PC-9 (cell line): ENCODE measurements at regions not wholly inside any gene's neighbourhood (a gene's known extent, or its start where the extent isn't known, plus 50 kb on each side); places are given as distances from the start of the nearest gene placed in this dataset.

Source experiments
- BruUV-seq: library from RNA; stranded (reverse); fragments of 400-500 nt; replicated peaks from 2 replicates; lab custom pipeline; 2021; lab: Mats Ljungman, UMichigan
- CTCF ChIA-PET: fragments of 300-600 bp; sonication (Branson Sonifier 250); formaldehyde crosslinking; loops from one replicate; lab custom pipeline; 2022; ENCODE audit warnings: antibody characterized with exemption; lab: Charles Lee
- POLR2A ChIA-PET: fragments of 300-600 bp; sonication (Branson Sonifier 250); formaldehyde crosslinking; loops from one replicate; lab custom pipeline; 2022; ENCODE audit warnings: antibody characterized with exemption; ENCODE audit not compliant: unreplicated experiment; lab: Charles Lee
- DNase-seq, 2 experiments: peaks; one replicate each; pipeline versions ENCODE4 v3.0.0 to v3.0.0-alpha.2; 2015 to 2022; ENCODE audit warnings: mixed read lengths in 1 of 2
- H2AFZ ChIP-seq: fragments of 200-600 bp; sonication (generic); 2 replicates; pipeline ENCODE4 v1.8.1; 2017; ENCODE audit warnings: antibody characterized with exemption
- H3F3A ChIP-seq: fragments of 200-600 bp; sonication (generic); 2 replicates; pipeline ENCODE4 v1.8.1; 2017; ENCODE audit warnings: antibody characterized with exemption, mild to moderate bottlenecking, low read depth; ENCODE audit not compliant: insufficient read depth
- H3K27ac ChIP-seq: fragments of 200-600 bp; sonication (generic); 2 replicates; pipeline ENCODE4 v1.6.1; 2016; ENCODE audit warnings: mixed run types
- H3K27me3 ChIP-seq: fragments of 200-600 bp; sonication (generic); 2 replicates; pipeline ENCODE4 v1.6.1; 2016; ENCODE audit warnings: low read depth, mixed run types; ENCODE audit not compliant: insufficient read depth
- H3K36me3 ChIP-seq: fragments of 200-600 bp; sonication (generic); 2 replicates; pipeline ENCODE4 v1.6.1; 2016; ENCODE audit warnings: low read depth, mixed run types
- H3K4me1 ChIP-seq: fragments of 200-600 bp; sonication (generic); replicated peaks from 2 replicates; pipeline ENCODE4 v1.6.1; 2016; ENCODE audit warnings: mixed run types; ENCODE audit not compliant: insufficient read depth
- H3K4me2 ChIP-seq: fragments of 200-600 bp; sonication (generic); 2 replicates; pipeline ENCODE4 v1.6.1; 2017; ENCODE audit warnings: mixed run types
- H3K4me3 ChIP-seq: fragments of 200-600 bp; sonication (generic); 2 replicates; pipeline ENCODE4 v1.6.1; 2016; ENCODE audit warnings: mixed run types
- H3K79me2 ChIP-seq: fragments of 200-600 bp; sonication (generic); 2 replicates; pipeline ENCODE4 v1.6.1; 2017; ENCODE audit warnings: low read depth, mixed run types
- H3K9me2 ChIP-seq: fragments of 200-600 bp; sonication (generic); 2 replicates; pipeline ENCODE4 v1.8.1; 2017; ENCODE audit warnings: mild to moderate bottlenecking; ENCODE audit not compliant: insufficient read depth
- H3K9me3 ChIP-seq: fragments of 200-600 bp; sonication (generic); 2 replicates; pipeline ENCODE4 v1.8.1; 2016; ENCODE audit warnings: low read depth; ENCODE audit not compliant: insufficient read depth
- H4K20me1 ChIP-seq: fragments of 200-600 bp; sonication (generic); 2 replicates; pipeline ENCODE4 v1.8.1; 2017; ENCODE audit not compliant: insufficient read depth
- CTCF ChIP-seq: fragments of 200-600 bp; sonication (generic); conservative IDR thresholded peaks from 2 replicates; pipeline ENCODE4 v1.6.1; 2017; ENCODE audit warnings: mixed run types, antibody characterized with exemption, mild to moderate bottlenecking, moderate library complexity
- EZH2 ChIP-seq: fragments of 200-600 bp; sonication (generic); IDR thresholded peaks from 2 replicates; pipeline ENCODE4 v1.8.0; 2017; ENCODE audit warnings: antibody characterized with exemption, low read depth
- intact Hi-C: fragments of 100-400 bp; cut with micrococcal nuclease; formaldehyde crosslinking; loops from one replicate; pipeline ENCODE4 v1.10.0; 2022; ENCODE audit not compliant: unreplicated experiment

- DNase-seq, result no peak
- no TSS peak for BruUV-seq
- no peaks in the 10 kb centered on the region for H3K36me3 ChIP-seq
- H3K4me1 ChIP-seq, result no peaks in the 10 kb centered on the region
- H3F3A ChIP-seq, result no peaks in the 10 kb centered on the region
- ChIA-PET CTCF (no interaction called here), POLR2A (no interaction called here)
- H3K9me3 ChIP-seq, result no peaks in the 10 kb centered on the region
- intact Hi-C loops, result no loop called here
- H3K27me3 ChIP-seq, result peaks cover 46% of the 10 kb centered on the region
- no peak overlapping the region for H3K27ac ChIP-seq
- no peak overlapping the region for H2AFZ ChIP-seq
- H3K9me2 ChIP-seq, result no peaks in the 10 kb centered on the region
- no peak overlapping the region for H3K4me3 ChIP-seq
- no peak for TF ChIP-seq EZH2
- TF ChIP-seq CTCF, result no peak
- no peak overlapping the region for H3K4me2 ChIP-seq
- no peaks in the 10 kb centered on the region for H4K20me1 ChIP-seq
- H3K79me2 ChIP-seq, result no peaks in the 10 kb centered on the region
These were observed 225.2 kb downstream of the C7orf25 start for GRCh38 chr7:42686594-42687156.

- Histone ChIP-seq H2AFZ (no peak overlapping the region), H3K9me2 (no peaks in the 10 kb centered on the region), H3K27me3 (peaks cover 44% of the 10 kb centered on the region), H3K4me3 (no peak overlapping the region), H3K27ac (no peak overlapping the region), H4K20me1 (no peaks in the 10 kb centered on the region), H3K4me1 (no peaks in the 10 kb centered on the region), H3K4me2 (no peak overlapping the region), H3K9me3 (no peaks in the 10 kb centered on the region), H3K36me3 (no peaks in the 10 kb centered on the region), H3K79me2 (no peaks in the 10 kb centered on the region), H3F3A (no peaks in the 10 kb centered on the region)
- TF ChIP-seq CTCF (no peak), EZH2 (no peak)
- BruUV-seq, result no TSS peak
- POLR2A ChIA-PET, result no interaction called here
- CTCF ChIA-PET, result no interaction called here
- no peak for DNase-seq
- intact Hi-C loops, result no loop called here
These were observed 226.0 kb downstream of the C7orf25 start for GRCh38 chr7:42685911-42686310.

- Histone ChIP-seq H3F3A (no peaks in the 10 kb centered on the region), H3K27ac (no peak overlapping the region), H3K27me3 (no peaks in the 10 kb centered on the region), H3K4me2 (no peak overlapping the region), H3K36me3 (no peaks in the 10 kb centered on the region), H3K79me2 (no peaks in the 10 kb centered on the region), H3K9me3 (no peaks in the 10 kb centered on the region), H4K20me1 (no peaks in the 10 kb centered on the region), H3K4me1 (no peaks in the 10 kb centered on the region), H2AFZ (no peak overlapping the region), H3K9me2 (no peaks in the 10 kb centered on the region), H3K4me3 (no peak overlapping the region)
- CTCF ChIA-PET, result no interaction called here
- DNase-seq, result no peak
- BruUV-seq, result no TSS peak
- POLR2A ChIA-PET, result no interaction called here
- intact Hi-C loops, result no loop called here
- TF ChIP-seq CTCF (no peak), EZH2 (no peak)
These were observed 233.8 kb downstream of the C7orf25 start for GRCh38 chr7:42677751-42678699.
